ENCODE measurements at regions not wholly inside any gene's neighbourhood (a gene's known extent, or its start where the extent isn't known, plus 50 kb on each side); places are given as distances from the start of the nearest gene placed in this dataset.

GRCh38 chr12:105945880-105946279 is 192.9 kb downstream of the NUAK1 start:
- H3K9ac ChIP-seq (ENCODE audit: insufficient read depth, low read length): no peak overlapping the region
- H3K36me3 ChIP-seq (ENCODE audit: control insufficient read depth, insufficient read depth, low read length): no peaks in the 10 kb centered on the region
- H3K4me1 ChIP-seq (ENCODE audit: control insufficient read depth, extremely low read depth, insufficient read depth, low read length): no peaks in the 10 kb centered on the region
- no peak overlapping the region for H2AFZ ChIP-seq (ENCODE audit: low read length)
- H4K20me1 ChIP-seq (ENCODE audit: control insufficient read depth, extremely low read depth, insufficient read depth, low read length): no peaks in the 10 kb centered on the region
- DNase-seq (ENCODE audit: low read depth in 2 of 2): peak in 1 of 2 donors; percentile 96
- H3K4me2 ChIP-seq (ENCODE audit: extremely low read depth, insufficient read depth, low read length): no peak overlapping the region
- TF ChIP-seq, protein P1, sequence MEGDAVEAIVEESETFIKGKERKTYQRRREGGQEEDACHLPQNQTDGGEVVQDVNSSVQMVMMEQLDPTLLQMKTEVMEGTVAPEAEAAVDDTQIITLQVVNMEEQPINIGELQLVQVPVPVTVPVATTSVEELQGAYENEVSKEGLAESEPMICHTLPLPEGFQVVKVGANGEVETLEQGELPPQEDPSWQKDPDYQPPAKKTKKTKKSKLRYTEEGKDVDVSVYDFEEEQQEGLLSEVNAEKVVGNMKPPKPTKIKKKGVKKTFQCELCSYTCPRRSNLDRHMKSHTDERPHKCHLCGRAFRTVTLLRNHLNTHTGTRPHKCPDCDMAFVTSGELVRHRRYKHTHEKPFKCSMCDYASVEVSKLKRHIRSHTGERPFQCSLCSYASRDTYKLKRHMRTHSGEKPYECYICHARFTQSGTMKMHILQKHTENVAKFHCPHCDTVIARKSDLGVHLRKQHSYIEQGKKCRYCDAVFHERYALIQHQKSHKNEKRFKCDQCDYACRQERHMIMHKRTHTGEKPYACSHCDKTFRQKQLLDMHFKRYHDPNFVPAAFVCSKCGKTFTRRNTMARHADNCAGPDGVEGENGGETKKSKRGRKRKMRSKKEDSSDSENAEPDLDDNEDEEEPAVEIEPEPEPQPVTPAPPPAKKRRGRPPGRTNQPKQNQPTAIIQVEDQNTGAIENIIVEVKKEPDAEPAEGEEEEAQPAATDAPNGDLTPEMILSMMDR (conservative IDR thresholded peaks at IDR 0.05 in 1 of 2, IDR thresholded peaks at IDR 0.05 in 1 of 2; ENCODE audit: low read depth in 1 of 2, low read length in 2 of 2): no peak
- no peak for TF ChIP-seq EZH2 (IDR thresholded peaks at IDR 0.05; ENCODE audit: low read length, missing control alignments)
- H3K4me3 ChIP-seq (replicated peaks in 1 of 4; ENCODE audit: control extremely low read depth in 1 of 4, insufficient read depth in 1 of 4, low read depth in 3 of 4, low read length in 4 of 4): no peak overlapping the region
- H3K9me3 ChIP-seq (ENCODE audit: control insufficient read depth, insufficient read depth, low read depth, low read length): no peaks in the 10 kb centered on the region
- no peak overlapping the region for H3K27ac ChIP-seq (ENCODE audit: insufficient read depth, low read length)
- H3K27me3 ChIP-seq (ENCODE audit: control insufficient read depth, insufficient read depth, low read length): no peaks in the 10 kb centered on the region
- no peaks in the 10 kb centered on the region for H3K79me2 ChIP-seq (ENCODE audit: control insufficient read depth, insufficient read depth, low read length)

- H2AFZ ChIP-seq (ENCODE audit: low read length): no peak overlapping the region
- TF ChIP-seq, protein P1 (conservative IDR thresholded peaks at IDR 0.05 in 1 of 2, IDR thresholded peaks at IDR 0.05 in 1 of 2; ENCODE audit: low read depth in 1 of 2, low read length in 2 of 2): no peak
- TF ChIP-seq EZH2 (IDR thresholded peaks at IDR 0.05; ENCODE audit: low read length, missing control alignments): no peak
- H3K9ac ChIP-seq (ENCODE audit: insufficient read depth, low read length): no peak overlapping the region
- H3K27me3 ChIP-seq (ENCODE audit: control insufficient read depth, insufficient read depth, low read length): no peaks in the 10 kb centered on the region
- no peak overlapping the region for H3K27ac ChIP-seq (ENCODE audit: insufficient read depth, low read length)
- DNase-seq (ENCODE audit: low read depth in 2 of 2): peak; percentile 19 to 97
- no peaks in the 10 kb centered on the region for H3K36me3 ChIP-seq (ENCODE audit: control insufficient read depth, insufficient read depth, low read length)
- no peaks in the 10 kb centered on the region for H3K4me1 ChIP-seq (ENCODE audit: control insufficient read depth, extremely low read depth, insufficient read depth, low read length)
- H4K20me1 ChIP-seq (ENCODE audit: control insufficient read depth, extremely low read depth, insufficient read depth, low read length): no peaks in the 10 kb centered on the region
- no peak overlapping the region for H3K4me3 ChIP-seq (replicated peaks in 1 of 4; ENCODE audit: control extremely low read depth in 1 of 4, insufficient read depth in 1 of 4, low read depth in 3 of 4, low read length in 4 of 4)
- H3K4me2 ChIP-seq (ENCODE audit: extremely low read depth, insufficient read depth, low read length): no peak overlapping the region
- H3K79me2 ChIP-seq (ENCODE audit: control insufficient read depth, insufficient read depth, low read length): no peaks in the 10 kb centered on the region
- no peaks in the 10 kb centered on the region for H3K9me3 ChIP-seq (ENCODE audit: control insufficient read depth, insufficient read depth, low read depth, low read length)
Observed at GRCh38 chr12:105946493-105946901, 192.3 kb downstream of the NUAK1 start.

DNA sequence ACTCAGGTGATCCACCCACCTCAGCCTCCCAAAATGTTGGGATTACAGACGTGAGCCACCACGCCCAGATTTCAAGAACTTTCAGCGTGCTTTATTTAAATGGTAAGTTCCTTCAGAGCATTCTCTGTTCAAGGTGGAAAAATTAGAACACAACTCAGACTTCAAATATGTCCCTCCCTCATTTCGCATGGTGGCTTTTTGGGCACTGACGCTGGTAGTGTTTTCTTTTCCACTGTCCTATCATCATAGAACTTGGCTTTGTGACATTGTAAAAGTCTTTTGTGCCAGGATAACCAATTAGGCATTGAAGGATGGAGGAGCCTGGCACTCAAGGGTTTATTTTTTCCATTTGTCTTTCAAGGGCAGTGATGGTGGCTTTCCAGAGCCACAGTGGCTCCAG is 190.8 kb downstream of the NUAK1 start:
- no peaks in the 10 kb centered on the region for H3K79me2 ChIP-seq (ENCODE audit: control insufficient read depth, insufficient read depth, low read length)
- TF ChIP-seq EZH2 (IDR thresholded peaks at IDR 0.05; ENCODE audit: low read length, missing control alignments): no peak
- TF ChIP-seq, protein P1 (conservative IDR thresholded peaks at IDR 0.05 in 1 of 2, IDR thresholded peaks at IDR 0.05 in 1 of 2; ENCODE audit: low read depth in 1 of 2, low read length in 2 of 2): no peak
- no peak overlapping the region for H3K4me2 ChIP-seq (ENCODE audit: extremely low read depth, insufficient read depth, low read length)
- no peaks in the 10 kb centered on the region for H4K20me1 ChIP-seq (ENCODE audit: control insufficient read depth, extremely low read depth, insufficient read depth, low read length)
- no peak overlapping the region for H3K9ac ChIP-seq (ENCODE audit: insufficient read depth, low read length)
- H2AFZ ChIP-seq (ENCODE audit: low read length): no peak overlapping the region
- no peaks in the 10 kb centered on the region for H3K4me1 ChIP-seq (ENCODE audit: control insufficient read depth, extremely low read depth, insufficient read depth, low read length)
- DNase-seq (ENCODE audit: low read depth in 2 of 2): peak in 1 of 2 donors; percentile 42
- H3K9me3 ChIP-seq (ENCODE audit: control insufficient read depth, insufficient read depth, low read depth, low read length): no peaks in the 10 kb centered on the region
- no peaks in the 10 kb centered on the region for H3K27me3 ChIP-seq (ENCODE audit: control insufficient read depth, insufficient read depth, low read length)
- no peak overlapping the region for H3K27ac ChIP-seq (ENCODE audit: insufficient read depth, low read length)
- H3K36me3 ChIP-seq (ENCODE audit: control insufficient read depth, insufficient read depth, low read length): no peaks in the 10 kb centered on the region
- no peak overlapping the region for H3K4me3 ChIP-seq (replicated peaks in 1 of 4; ENCODE audit: control extremely low read depth in 1 of 4, insufficient read depth in 1 of 4, low read depth in 3 of 4, low read length in 4 of 4)

Data from fibroblast of lung (primary cell).